Renal pelvis (tissue), 1 donor: ENCODE measurements at regions not wholly inside any gene's neighbourhood (a gene's known extent, or its start where the extent isn't known, plus 50 kb on each side); places are given as distances from the start of the nearest gene placed in this dataset.
"Not testable (repeated sequence)": the region's sequence is repeated elsewhere in the genome, so short reads cannot be mapped to it uniquely, and the experiment has no call there.

ENCODE experiments used
- DNase-seq: peaks from one replicate; pipeline ENCODE4 v3.0.0-alpha.2; 2013

DNA sequence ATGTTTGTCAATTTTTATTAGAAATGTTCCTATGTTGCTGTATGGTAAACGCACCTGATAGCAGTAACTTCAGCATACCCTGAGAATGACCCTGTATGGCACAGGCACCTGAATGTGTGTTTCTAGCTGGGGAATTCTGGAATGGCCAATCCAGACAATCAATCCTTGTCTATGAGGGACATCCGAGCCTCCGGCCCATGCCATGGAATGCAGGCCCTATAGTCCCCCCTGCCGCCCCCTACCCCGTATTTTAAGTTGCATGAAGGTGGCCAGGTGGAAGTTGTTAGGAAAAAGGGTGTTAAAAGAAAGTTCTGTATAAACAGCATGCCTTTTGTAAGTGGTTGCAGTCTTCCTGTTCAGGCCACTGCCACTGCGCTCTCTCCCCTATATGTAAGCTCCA, 595.9 kb downstream of the DSC3 start:
- no peak for DNase-seq

- DNase-seq: no peak
These were observed 598.0 kb downstream of the DSC3 start for GRCh38 chr18:30444544-30444943.

DNA sequence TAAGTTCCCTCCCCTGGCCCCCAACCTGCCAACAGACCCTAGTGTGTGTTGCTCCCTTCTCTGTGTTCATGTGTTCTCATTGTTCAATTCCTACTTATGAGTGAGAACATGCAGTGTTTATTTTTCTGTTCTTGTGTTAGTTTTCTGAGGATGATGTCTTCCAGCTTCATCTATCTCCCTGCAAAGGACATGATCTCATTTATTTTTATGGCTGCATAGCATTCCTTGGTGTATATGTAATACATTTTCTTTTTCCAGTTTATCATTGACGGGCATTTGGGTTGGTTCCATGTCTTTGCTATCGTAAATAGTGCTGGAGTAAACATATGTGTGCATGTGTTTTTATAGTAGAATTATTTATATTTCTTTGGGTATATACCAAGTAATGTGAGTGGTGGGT, 602.2 kb downstream of the DSC3 start:
- no peak for DNase-seq

DNA sequence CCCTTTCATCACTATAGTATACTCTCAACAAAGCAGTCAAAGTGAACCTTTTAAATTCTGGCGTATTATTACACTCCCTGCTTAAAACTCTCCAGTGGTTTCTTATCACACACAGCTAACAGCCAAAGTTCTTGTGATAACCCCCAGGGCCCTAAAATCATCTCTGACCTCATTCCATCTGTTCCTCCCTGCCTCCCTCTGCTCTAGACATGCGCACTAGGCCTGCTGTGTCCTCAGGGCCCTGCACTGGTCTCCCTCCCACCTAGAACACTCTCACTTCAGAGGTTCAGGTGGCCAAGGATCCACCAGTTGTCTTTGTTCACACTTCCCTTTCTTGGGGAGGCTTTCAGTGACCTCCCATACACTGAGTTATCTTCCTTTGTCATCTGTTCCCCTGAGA, 603.4 kb downstream of the DSC3 start:
- no peak for DNase-seq

GRCh38 chr18:30432349-30432748, 610.2 kb downstream of the DSC3 start:
- no peak for DNase-seq

DNA sequence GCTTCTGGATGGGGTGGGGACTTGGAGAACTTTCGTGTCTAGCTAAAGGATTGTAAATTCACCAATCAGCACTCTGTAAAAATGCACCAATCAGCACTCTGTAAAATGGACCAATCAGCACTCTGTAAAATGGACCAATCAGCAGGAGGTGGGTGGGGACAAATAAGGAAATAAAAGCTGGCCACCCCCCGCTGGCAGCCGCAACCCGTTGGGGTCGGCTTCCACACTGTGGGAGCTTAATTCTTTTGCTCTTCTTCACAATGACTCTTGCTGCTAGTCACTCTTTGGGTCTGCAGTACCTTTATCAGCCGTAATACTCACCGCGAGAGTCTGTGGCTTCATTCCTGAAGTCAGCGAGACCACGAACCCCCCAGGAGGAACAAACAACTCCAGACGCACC, 623.1 kb downstream of the DSC3 start:
- not testable (repeated sequence) for DNase-seq

DNA sequence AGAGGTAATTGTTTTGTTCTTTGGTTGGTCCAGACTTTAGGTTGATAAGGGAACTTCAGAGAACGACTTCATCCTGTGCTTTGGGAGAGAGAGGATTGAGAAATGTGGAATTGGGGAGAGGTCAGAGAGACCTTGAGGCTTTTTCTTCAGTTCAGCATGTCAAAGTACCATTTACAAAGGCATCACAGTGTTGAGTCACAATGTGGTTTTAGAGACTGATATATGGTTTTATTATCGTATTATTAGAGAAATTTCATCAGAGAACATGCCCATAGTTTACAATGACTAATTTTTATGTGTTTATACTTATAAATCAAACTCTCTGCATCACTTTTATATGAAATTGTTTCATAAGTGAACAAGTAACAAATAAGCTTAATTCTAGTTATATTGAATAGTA, 626.6 kb downstream of the DSC3 start:
- DNase-seq: no peak

DNA sequence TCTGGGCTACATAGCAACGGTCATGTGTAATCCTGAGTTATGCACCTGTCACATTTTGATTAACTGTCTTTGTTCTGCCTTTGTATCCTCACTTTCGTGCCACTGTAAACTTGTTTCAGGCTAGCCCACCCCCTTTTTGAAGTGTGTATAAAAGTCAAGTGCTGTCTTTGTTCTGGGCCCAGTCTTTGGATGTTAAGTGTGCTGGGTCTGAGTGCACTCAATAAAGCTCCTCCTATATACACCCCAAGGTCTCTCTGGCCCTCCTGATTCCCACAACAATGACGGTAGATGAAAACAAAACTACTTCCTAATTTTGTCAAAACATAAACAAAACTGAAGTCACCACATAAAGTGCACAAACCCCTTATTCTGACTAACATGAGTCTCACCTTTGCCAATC, 633.4 kb downstream of the DSC3 start:
- no peak for DNase-seq

- no peak for DNase-seq
These were observed 635.8 kb downstream of the DSC3 start for GRCh38 chr18:30406728-30407127.

DNA sequence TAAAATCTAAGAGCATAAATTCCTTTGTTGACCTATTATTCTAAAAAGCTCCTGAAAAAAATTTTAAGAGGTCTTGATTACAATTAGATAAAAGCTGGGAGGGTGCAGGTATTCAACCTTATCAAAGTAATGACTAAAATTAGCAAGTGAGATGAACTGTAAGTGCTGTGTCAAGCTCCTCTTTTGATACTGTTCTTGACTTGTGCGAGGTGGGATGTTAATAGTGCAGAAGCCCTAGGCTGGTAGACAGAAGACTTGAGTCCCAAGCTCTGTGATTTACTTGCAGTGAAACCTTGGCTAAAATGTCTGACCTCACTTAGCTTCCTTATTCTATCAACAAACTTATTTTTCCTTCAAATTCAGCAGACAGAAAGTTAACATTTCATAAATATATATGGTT, 637.5 kb downstream of the DSC3 start:
- no peak for DNase-seq

- DNase-seq: no peak
These were observed 638.1 kb downstream of the DSC3 start for GRCh38 chr18:30404422-30404821.

- no peak for DNase-seq
These were observed 639.3 kb downstream of the DSC3 start for GRCh38 chr18:30403278-30403677.

- DNase-seq: no peak
These were observed 655.1 kb downstream of the DSC3 start for GRCh38 chr18:30387401-30387800.

DNA sequence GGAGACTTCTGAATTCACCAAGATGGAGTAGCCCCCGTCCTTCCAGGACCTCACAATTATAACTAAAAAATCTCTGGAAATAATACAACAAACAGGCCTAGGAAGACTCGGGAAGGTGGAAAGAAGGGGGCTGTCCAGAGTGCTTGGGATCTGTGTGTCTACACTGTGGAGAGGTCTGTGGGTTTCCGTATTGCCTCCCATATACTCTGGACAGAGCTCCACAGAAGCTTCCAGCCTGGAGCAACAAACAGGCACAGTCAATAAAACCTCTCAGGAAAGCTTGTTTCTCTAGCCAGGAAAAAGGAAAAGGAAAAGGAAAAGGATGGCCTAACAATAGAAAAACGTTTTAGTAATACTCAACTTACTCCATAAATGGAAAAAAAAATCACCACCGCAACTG, 655.9 kb downstream of the DSC3 start:
- DNase-seq: no peak

GRCh38 chr18:30385684-30386083, 656.9 kb downstream of the DSC3 start:
- DNase-seq: no peak

DNA sequence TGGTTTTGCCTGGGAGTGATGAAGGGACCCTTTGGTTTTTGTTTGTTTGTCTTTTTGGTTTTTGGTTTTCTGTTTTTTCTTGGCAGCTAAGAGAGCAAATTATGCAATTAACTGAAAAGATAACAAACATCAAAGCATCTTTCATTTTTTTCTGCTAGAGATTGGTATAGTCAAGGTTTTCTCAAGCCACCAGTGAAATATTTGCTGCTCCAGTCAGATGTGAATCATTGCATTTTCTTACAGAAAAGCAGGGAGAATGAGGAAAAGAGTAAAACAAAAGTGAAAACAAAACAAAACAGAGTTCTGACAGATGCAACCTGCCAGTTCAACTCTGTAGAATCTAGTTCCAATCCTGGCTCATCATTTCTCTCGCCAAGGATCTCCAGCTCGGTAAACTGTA, 660.7 kb downstream of the DSC3 start:
- no peak for DNase-seq

DNA sequence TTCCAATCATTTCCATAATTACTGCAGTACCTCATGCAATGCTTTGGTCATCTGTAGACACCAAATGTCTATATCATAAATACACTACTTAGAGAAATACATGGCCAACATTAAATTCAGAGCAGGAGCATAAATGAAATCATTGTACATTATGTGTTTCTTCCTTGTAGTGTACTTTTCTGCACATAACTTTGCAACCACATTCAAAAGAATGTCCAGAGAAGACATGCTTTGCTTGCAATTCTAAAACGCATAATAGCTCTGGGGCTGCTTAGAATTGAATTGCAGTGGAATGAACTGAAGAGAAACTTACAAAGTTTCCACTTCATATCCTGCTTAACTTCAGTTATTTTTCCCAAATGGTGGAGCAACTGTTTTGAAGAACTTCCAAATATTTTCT, 664.4 kb downstream of the DSC3 start:
- no peak for DNase-seq

DNA sequence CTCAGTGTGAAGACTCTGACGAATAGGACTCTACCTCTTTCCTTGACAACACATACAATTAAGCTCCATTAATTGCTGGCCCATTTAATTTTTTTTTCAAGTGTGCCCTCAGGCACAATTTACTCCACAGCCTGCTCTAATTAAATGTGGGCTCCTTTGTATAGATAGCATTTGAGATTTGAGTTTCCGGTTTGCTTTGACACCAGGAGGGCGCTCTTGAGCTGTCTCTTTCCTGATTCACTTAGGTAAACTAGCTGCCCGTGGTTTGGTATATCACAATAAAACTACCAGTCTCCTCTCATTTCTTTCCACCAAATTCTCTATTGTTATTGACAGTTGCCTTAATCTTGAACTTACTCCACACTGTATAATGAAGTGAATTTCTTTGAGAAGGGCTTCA, 666.0 kb downstream of the DSC3 start:
- no peak for DNase-seq

DNA sequence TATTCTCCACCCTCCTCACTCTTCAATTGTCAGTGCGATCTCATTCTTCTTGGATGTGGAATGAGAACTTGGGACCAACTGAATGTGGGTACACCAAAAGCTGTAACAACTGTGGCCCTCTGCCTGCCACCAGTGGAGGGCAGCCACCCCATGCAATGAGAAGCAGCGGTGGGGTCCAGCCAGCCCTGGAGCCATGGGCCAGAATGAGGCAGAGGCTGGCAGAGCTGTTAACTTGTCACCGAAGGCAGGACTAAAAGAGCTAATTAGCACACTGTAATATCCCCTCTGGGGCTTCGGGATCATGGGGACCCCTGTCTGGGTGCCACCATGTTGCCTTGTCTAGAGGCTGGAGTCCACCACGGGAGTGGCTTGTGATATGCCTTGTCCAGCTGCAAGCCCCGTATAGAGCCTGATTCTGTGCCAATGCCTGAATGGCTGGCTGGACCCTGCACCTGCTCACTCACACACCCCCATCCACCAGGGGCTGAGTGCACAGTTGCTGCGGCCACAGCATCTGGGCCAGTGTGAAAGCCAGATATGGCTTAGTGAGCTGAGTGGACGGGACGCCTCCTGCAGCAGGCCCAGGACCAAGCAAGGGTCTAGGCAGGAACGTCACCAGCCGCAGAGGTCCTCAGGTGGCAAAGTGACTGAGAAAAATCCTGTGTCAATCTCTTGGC, 680.5 kb downstream of the DSC3 start:
- DNase-seq: no peak

- no peak for DNase-seq
These were observed 683.0 kb downstream of the DSC3 start for GRCh38 chr18:30359521-30359920.

DNA sequence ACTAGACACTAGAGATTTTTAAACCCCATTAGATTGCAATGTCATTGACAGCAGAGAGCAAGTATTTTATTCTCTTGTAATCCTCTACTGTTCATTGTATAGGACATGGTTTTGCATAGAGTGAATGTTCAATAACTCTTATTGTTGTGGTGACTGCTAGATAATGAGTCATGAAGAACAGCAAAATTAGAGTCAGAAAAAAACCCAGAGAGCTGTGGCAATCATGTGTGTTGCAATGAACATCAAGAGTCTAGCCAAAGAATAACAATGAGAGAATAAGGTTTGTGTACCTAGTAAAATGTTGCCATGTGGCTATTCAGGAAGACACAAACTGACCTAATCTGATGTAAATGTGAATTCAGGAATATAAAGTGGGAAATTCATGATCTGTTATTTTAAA, 684.0 kb downstream of the DSC3 start:
- DNase-seq: no peak

DNA sequence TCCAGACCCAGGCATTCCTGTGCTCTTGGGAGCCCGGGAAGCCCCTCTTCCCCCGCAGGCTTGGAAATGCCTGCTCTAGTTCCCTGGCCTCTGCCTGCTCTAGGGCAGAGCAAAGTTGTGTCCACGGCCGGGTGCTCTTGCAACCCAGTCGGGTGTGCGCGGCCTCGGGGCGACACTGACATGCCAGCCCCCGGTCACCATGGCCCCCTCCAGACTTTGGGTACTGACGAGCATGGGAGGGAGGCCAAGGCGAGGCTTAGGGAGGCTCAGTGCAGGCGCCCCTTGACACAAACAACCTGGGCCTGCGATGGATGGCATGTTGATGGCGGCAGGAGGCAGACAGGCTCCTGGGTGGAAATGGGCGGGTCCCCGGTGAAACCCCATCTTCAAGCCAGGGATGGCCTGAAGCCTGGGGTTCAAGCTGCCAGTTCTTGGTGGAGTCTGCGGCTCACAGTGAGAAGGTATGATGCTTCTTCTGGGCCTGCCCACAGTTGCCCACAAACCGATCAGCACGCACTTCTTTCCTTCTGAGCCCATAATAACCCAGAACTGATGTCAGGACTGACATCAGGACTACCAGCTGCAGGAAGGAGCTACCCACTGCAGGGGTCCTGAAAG, 689.9 kb downstream of the DSC3 start:
- no peak for DNase-seq

DNA sequence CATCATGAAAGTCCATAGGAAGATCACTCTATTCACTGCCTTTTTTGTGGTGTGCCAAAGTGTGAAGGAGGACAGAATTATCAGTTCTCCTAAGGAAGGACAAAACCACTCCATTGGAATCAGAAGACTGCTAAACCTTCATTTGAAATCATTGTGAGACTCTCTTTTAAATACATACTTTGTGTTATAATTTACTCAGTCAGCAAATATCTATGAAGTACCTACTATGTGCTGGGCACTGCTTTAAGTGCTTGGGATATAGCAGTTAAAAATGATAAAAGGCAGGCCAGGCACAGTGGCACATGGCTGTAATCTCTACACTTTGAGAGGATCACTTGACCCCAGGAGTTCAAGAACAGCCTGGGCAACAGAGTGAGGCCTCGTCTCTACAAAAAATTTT, 692.3 kb downstream of the DSC3 start:
- DNase-seq: no peak

DNA sequence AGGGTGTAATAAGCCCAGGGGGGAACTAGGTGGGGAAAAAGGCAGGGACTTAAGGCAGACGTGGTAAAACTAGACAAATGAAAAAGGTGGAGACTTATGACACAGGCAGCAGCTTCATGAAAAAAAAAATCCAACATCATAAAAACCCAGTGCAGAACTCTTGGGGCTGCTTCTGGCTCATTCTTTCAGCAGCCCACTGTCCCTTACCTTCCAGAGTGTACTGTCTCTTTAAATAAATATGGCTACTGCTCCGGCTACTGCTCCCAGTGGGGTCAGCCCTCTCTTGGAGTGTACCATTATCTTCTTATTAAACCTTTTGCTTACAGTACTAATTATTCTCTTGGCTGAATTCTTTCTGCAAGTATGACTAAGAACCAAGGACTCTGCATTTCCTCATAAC, 699.5 kb downstream of the DSC3 start:
- DNase-seq: no peak
